ENCODE measurements at regions not wholly inside any gene's neighbourhood (a gene's known extent, or its start where the extent isn't known, plus 50 kb on each side); places are given as distances from the start of the nearest gene placed in this dataset.

- H3K9me3 ChIP-seq (ENCODE audit: control insufficient read depth in 2 of 3, insufficient read depth in 1 of 3, low read length in 3 of 3): peaks cover 0 to 8% (median 0%) of the 10 kb centered on the region in 3 donors
- H3K36me3 ChIP-seq (ENCODE audit: control insufficient read depth in 2 of 3, insufficient read depth in 3 of 3, low read length in 3 of 3): no peaks in the 10 kb centered on the region
- H3K4me3 ChIP-seq (ENCODE audit: low read length in 3 of 3): no peak overlapping the region
- no peak for TF ChIP-seq CTCF (IDR thresholded peaks at IDR 0.05; ENCODE audit: borderline replicate concordance, extremely low read depth, insufficient read depth)
- no peak overlapping the region for H3K9ac ChIP-seq (ENCODE audit: low read length in 3 of 3)
- no peak overlapping the region for H3K27ac ChIP-seq (ENCODE audit: low read depth in 2 of 2, low read length in 2 of 2)
- no peaks in the 10 kb centered on the region for H3K4me1 ChIP-seq (ENCODE audit: control insufficient read depth in 2 of 3, insufficient read depth in 2 of 3, low read depth in 1 of 3, low read length in 3 of 3)
- DNase-seq (no peak), FAIRE-seq (no peak)
- H3K27me3 ChIP-seq (ENCODE audit: control insufficient read depth, insufficient read depth, low read length): no peaks in the 10 kb centered on the region
- intact Hi-C loops (cut with DNase I): no loop called here
Observed at GRCh38 chr9:88251903-88252302, 113.6 kb upstream of the SPATA31C2 start.

- Histone ChIP-seq H3K27ac (ENCODE audit: low read depth in 2 of 2, low read length in 2 of 2) (no peak overlapping the region), H3K4me1 (ENCODE audit: control insufficient read depth in 2 of 3, insufficient read depth in 2 of 3, low read depth in 1 of 3, low read length in 3 of 3) (no peaks in the 10 kb centered on the region), H3K4me3 (ENCODE audit: low read length in 3 of 3) (no peak overlapping the region), H3K9me3 (ENCODE audit: control insufficient read depth in 2 of 3, insufficient read depth in 1 of 3, low read length in 3 of 3) (no peaks in the 10 kb centered on the region), H3K36me3 (ENCODE audit: control insufficient read depth in 2 of 3, insufficient read depth in 3 of 3, low read length in 3 of 3) (no peaks in the 10 kb centered on the region), H3K9ac (ENCODE audit: low read length in 3 of 3) (no peak overlapping the region), H3K27me3 (ENCODE audit: control insufficient read depth, insufficient read depth, low read length) (no peaks in the 10 kb centered on the region)
- intact Hi-C loops (cut with DNase I): no loop called here
- no peak for TF ChIP-seq CTCF (IDR thresholded peaks at IDR 0.05; ENCODE audit: borderline replicate concordance, extremely low read depth, insufficient read depth)
- no peak for FAIRE-seq
- peak in 2 of 5 donors; percentile 34 to 37 for DNase-seq
Observed at GRCh38 chr9:88243736-88244135, 105.5 kb upstream of the SPATA31C2 start.

- TF ChIP-seq CTCF (IDR thresholded peaks at IDR 0.05; ENCODE audit: borderline replicate concordance, extremely low read depth, insufficient read depth): no peak
- no peaks in the 10 kb centered on the region for H3K4me1 ChIP-seq (ENCODE audit: control insufficient read depth in 2 of 3, insufficient read depth in 2 of 3, low read depth in 1 of 3, low read length in 3 of 3)
- H3K27ac ChIP-seq (ENCODE audit: low read depth in 2 of 2, low read length in 2 of 2): no peak overlapping the region
- FAIRE-seq (no peak), DNase-seq (no peak)
- no peak overlapping the region for H3K4me3 ChIP-seq (ENCODE audit: low read length in 3 of 3)
- H3K36me3 ChIP-seq (ENCODE audit: control insufficient read depth in 2 of 3, insufficient read depth in 3 of 3, low read length in 3 of 3): no peaks in the 10 kb centered on the region
- intact Hi-C loops (cut with DNase I): no loop called here
- no peak overlapping the region for H3K9ac ChIP-seq (ENCODE audit: low read length in 3 of 3)
- no peaks in the 10 kb centered on the region for H3K27me3 ChIP-seq (ENCODE audit: control insufficient read depth, insufficient read depth, low read length)
- no peaks in the 10 kb centered on the region for H3K9me3 ChIP-seq (ENCODE audit: control insufficient read depth in 2 of 3, insufficient read depth in 1 of 3, low read length in 3 of 3)
Observed at GRCh38 chr9:88242879-88243278, 104.6 kb upstream of the SPATA31C2 start.

- H3K4me3 ChIP-seq (ENCODE audit: low read length in 3 of 3): no peak overlapping the region
- intact Hi-C loops (cut with DNase I): no loop called here
- no peak overlapping the region for H3K9ac ChIP-seq (ENCODE audit: low read length in 3 of 3)
- no peaks in the 10 kb centered on the region for H3K36me3 ChIP-seq (ENCODE audit: control insufficient read depth in 2 of 3, insufficient read depth in 3 of 3, low read length in 3 of 3)
- no peaks in the 10 kb centered on the region for H3K27me3 ChIP-seq (ENCODE audit: control insufficient read depth, insufficient read depth, low read length)
- H3K4me1 ChIP-seq (ENCODE audit: control insufficient read depth in 2 of 3, insufficient read depth in 2 of 3, low read depth in 1 of 3, low read length in 3 of 3): peaks cover 0 to 2% (median 0%) of the 10 kb centered on the region in 3 donors
- no peak for DNase-seq
- no peak for FAIRE-seq
- no peak overlapping the region for H3K27ac ChIP-seq (ENCODE audit: low read depth in 2 of 2, low read length in 2 of 2)
- H3K9me3 ChIP-seq (ENCODE audit: control insufficient read depth in 2 of 3, insufficient read depth in 1 of 3, low read length in 3 of 3): no peaks in the 10 kb centered on the region
- TF ChIP-seq CTCF (IDR thresholded peaks at IDR 0.05; ENCODE audit: borderline replicate concordance, extremely low read depth, insufficient read depth): no peak
Observed at GRCh38 chr9:88237991-88238571, 99.8 kb upstream of the SPATA31C2 start.

Measured in kidney (tissue), 13 donors.